ENCODE measurements at regions not wholly inside any gene's neighbourhood (a gene's known extent, or its start where the extent isn't known, plus 50 kb on each side); places are given as distances from the start of the nearest gene placed in this dataset.

DNA sequence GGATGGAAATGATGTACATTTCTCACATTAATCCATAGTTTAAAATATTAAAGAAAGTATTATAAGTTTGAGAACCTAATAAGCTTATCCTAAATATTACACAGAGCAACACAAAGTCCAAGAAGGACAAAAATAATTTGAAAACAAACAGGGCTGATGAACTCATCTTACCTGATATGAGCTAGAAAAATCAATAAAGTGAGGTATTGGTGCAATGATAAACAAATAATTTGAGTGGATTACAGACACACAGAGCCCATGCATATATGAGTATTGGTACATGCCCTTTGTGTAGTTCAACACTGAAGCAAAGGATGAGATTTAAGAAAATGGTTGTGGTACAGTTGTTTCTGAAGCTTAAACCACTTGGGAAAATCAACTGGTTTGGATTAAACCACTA, 1139.0 kb downstream of the SUCLG1 start:
- no peaks in the 10 kb centered on the region for H3K27me3 ChIP-seq
- peaks cover 0 to 6% of the 10 kb centered on the region in 2 donors for H3K9me3 ChIP-seq
- no peaks in the 10 kb centered on the region for H3K4me1 ChIP-seq
- no peak for DNase-seq
- intact Hi-C loops (cut with DNase I), result no loop called here
- H3K4me3 ChIP-seq, result no peak overlapping the region
- no peak overlapping the region for H3K27ac ChIP-seq
- no peaks in the 10 kb centered on the region for H3K36me3 ChIP-seq
- TF ChIP-seq, protein P1, sequence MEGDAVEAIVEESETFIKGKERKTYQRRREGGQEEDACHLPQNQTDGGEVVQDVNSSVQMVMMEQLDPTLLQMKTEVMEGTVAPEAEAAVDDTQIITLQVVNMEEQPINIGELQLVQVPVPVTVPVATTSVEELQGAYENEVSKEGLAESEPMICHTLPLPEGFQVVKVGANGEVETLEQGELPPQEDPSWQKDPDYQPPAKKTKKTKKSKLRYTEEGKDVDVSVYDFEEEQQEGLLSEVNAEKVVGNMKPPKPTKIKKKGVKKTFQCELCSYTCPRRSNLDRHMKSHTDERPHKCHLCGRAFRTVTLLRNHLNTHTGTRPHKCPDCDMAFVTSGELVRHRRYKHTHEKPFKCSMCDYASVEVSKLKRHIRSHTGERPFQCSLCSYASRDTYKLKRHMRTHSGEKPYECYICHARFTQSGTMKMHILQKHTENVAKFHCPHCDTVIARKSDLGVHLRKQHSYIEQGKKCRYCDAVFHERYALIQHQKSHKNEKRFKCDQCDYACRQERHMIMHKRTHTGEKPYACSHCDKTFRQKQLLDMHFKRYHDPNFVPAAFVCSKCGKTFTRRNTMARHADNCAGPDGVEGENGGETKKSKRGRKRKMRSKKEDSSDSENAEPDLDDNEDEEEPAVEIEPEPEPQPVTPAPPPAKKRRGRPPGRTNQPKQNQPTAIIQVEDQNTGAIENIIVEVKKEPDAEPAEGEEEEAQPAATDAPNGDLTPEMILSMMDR (IDR thresholded peaks at IDR 0.05), result no peak
- ATAC-seq, result no peak

DNA sequence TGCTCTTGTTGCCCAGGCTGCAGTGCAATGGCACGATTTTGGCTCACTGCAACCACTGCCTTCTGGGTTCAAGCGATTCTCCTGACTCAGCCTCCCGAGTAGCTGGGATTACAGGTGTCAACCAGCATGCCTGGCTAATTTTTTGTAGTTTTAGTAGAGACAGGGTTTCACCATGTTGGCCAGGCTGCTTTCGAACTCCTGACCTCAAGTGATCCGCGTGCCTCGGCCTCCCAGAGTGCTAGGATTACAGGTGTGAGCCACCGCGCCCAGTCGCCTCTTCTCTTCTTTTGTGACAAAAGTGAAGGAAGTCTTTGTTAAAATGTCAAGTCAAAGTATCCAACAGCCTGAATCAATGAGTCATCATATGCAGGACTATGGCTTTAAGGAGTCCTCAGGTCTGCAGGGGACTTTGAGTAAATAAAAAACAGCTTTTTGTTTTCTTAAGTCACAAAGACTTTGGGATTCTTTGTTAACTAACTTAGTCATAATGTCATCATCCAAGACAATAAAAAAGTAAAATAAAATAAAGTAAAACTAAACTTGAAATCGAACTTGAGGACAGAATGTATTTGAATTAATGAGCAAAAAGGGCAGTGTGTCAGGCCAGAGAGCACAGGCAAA, 1153.2 kb downstream of the SUCLG1 start:
- Histone ChIP-seq H3K4me1 (no peaks in the 10 kb centered on the region), H3K9me3 (no peaks in the 10 kb centered on the region), H3K4me3 (no peak overlapping the region), H3K27me3 (no peaks in the 10 kb centered on the region), H3K27ac (no peak overlapping the region), H3K36me3 (no peaks in the 10 kb centered on the region)
- TF ChIP-seq, protein P1 (IDR thresholded peaks at IDR 0.05), result no peak
- DNase-seq (no peak), ATAC-seq (no peak)
- intact Hi-C loops (cut with DNase I), result no loop called here

DNA sequence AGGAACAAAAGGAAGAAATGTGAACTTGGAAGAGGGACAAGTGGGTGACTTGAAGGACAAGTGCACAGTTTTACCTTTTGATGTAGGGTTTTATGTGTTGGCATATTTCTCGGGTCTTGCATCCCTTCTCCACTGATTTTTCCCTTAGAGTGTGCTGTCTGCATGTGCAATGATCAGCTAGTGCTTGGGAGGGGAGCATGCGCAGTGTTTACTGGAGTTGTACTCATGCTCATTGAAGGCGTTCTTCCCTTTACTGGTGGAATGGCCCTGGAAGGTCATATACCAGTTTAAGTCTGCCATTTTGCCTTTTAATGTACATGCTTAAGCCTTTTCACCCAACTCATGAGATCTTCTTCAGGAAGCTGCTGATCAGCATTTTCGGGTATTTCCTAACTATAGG, 1168.0 kb downstream of the SUCLG1 start:
- Histone ChIP-seq H3K27ac (no peak overlapping the region), H3K4me3 (no peak overlapping the region), H3K9me3 (no peaks in the 10 kb centered on the region), H3K36me3 (no peaks in the 10 kb centered on the region), H3K4me1 (no peaks in the 10 kb centered on the region), H3K27me3 (no peaks in the 10 kb centered on the region)
- intact Hi-C loops (cut with DNase I), result no loop called here
- ATAC-seq, result no peak
- DNase-seq, result no peak
- TF ChIP-seq, protein P1 (IDR thresholded peaks at IDR 0.05), result no peak

DNA sequence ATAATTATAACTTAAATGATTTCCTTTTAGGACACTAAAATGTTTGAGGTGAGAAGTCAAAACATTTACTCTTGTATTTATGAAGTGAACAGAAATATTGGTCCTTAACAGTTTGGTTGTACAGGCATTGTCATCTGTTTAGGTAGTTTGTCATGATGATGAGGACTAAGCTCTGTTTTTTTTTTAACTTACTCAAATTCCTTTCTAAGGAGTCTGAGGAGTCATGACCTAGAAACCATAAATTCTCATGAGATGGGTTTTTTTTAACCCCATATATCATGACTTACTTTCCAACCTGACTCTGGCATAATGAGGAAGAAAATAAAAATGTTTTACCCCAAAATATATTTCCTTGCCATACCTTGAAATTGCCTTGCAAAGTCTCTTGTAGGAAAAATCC, 1176.2 kb downstream of the SUCLG1 start:
- intact Hi-C loops (cut with DNase I), result no loop called here
- DNase-seq (no peak), ATAC-seq (no peak)
- H3K4me1 ChIP-seq, result no peaks in the 10 kb centered on the region
- TF ChIP-seq, protein P1 (IDR thresholded peaks at IDR 0.05), result no peak
- H3K27ac ChIP-seq, result no peak overlapping the region
- H3K27me3 ChIP-seq, result no peaks in the 10 kb centered on the region
- peaks cover 0 to 7% of the 10 kb centered on the region in 2 donors for H3K9me3 ChIP-seq
- H3K36me3 ChIP-seq, result no peaks in the 10 kb centered on the region
- H3K4me3 ChIP-seq, result no peak overlapping the region

DNA sequence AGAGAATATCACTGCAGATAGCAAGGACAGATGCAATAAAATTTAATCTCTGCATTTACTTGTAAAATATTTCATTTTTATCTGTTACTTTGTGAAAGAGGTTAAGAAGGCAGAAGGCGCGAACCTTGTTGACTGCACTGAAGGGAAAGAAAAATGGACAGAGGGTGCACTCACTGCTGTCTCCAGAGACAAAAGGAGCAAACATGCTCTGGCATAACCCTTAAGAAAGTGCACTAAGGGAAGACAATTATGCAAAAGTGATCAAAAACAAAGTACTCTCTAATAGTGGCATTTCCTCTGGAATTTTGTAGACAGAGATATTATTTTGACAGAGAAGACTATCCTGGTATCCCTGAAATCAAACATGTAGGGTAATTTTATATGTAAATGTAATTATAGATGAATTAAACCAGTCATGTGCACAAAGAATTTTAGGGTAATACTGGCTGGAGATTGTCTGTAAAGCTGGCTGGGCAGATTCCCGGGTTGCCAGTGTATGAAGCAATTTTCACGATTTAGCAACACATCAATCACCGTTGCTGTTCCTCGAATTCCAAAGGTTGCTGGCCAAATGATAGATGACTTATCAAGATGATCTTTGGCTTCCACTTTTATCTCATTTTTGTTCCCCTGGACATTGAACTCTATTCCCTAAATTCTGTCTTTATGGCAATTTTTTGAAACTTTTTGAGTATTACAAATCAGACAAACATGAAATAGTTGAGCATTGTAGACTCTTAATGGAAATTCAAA, 1176.9 kb downstream of the SUCLG1 start:
- Histone ChIP-seq H3K36me3 (no peaks in the 10 kb centered on the region), H3K27me3 (no peaks in the 10 kb centered on the region), H3K4me1 (no peaks in the 10 kb centered on the region), H3K4me3 (no peak overlapping the region), H3K9me3 (peaks cover 0 to 7% of the 10 kb centered on the region in 2 donors), H3K27ac (no peak overlapping the region)
- DNase-seq (no peak), ATAC-seq (no peak)
- intact Hi-C loops (cut with DNase I), result no loop called here
- TF ChIP-seq, protein P1 (IDR thresholded peaks at IDR 0.05), result no peak

All from left lung (tissue), 4 donors.